Hepatic stellate cell (primary cell): ENCODE measurements at regions not wholly inside any gene's neighbourhood (a gene's known extent, or its start where the extent isn't known, plus 50 kb on each side); places are given as distances from the start of the nearest gene placed in this dataset.
"Not testable (repeated sequence)": the region's sequence is repeated elsewhere in the genome, so short reads cannot be mapped to it uniquely, and the experiment has no call there.

Experiments
- DNase-seq: peaks from one replicate; pipeline ENCODE4 v3.0.0; 2011; ENCODE audit warnings: low spot score

DNA sequence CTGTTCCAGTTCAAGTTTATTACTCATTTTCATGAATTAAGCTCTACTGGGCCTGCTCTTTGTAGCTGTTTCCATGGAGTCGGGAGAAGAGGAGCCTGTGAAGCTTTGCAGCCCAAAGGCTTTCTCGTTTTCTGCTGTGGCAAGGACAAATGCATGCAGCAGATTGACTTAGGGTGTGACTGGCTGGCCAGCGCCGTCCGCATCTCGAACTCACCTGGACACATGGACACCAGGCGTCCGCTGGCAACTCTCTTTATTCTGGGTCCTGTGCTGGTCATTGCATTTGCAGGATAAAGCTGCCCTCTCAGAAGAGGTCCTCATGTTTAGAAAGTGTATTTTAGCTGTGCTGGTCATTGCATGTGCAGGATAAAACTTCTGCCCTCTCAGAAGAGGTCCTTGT is 350.4 kb downstream of the TMEM121 start:
- no peak for DNase-seq

DNA sequence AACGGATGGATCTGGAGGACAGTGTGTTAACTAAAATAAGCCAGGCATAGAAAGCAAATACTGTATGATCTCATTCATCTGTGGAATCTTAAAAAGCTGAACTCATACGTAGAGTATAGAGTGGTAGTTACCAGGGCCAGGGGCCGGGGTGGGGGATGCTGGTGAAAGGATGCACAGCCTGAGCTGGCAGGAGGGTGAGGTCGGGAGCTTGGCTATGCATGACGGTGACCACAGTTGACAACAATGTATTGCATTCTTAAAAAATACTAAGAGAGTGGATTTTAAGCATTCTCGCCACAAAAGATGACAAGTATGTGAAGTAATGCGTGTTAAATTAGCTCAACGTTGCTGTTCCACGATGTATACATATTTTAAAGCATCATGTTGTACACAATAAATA is 351.3 kb downstream of the TMEM121 start:
- DNase-seq = no peak

DNA sequence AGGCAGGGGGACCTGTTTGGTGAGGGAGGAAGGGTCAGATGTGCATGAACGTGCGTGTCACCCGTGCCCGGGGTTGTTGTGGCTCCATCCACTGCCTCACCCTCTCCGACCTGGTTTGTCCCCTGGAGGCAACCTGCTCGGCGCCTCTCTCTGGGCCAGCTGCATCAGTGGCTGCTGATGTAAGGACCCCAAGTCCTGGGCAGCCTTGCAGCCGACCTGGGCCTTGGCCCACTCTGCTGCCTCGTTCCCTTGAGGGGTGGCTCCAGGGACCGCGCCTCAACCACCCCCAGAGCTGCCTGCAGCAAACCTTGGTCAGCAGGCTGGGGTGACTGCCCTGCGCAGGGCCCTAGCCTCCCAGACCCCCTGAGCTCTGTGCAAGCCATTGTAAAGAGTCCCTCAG is 351.7 kb downstream of the TMEM121 start:
- DNase-seq = no peak

DNA sequence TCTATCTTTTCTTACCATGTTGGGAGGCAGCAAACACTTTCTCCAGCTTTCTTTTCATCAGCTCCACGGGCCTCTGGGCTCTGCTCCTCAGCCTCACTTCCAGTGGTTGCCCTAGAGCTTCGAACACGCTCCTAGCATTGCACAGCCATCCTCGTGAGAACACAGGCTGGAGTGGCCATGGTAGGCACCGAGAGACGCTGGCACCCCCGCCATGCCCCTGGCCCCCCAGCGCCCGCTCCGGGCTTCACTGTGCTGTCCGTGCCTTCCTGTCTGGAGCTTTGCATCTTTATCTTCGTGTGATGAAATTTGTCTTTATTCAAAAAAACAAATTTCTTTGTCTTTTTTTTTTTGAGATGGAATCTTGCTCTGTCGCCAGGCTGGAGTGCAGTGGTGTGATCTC is 352.2 kb downstream of the TMEM121 start:
- DNase-seq = no peak

DNA sequence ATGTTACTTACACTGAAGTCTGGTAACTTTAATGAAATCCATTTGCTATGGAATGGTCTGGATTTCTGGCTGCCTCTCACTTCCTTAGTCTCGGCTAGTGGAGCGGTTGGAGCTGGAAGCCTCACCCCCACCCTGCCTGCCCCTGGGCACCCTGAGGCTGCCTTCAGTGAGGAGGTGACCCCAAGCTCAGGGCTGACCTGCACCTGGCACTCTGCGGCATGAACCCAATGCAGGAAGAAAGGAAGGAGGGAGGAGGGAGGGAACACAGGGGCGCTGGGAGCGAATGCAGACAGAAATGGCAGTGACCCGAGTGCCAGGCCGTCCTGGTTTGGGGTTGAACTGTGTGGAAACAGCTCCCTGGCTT is 353.1 kb downstream of the TMEM121 start:
- no peak for DNase-seq

DNA sequence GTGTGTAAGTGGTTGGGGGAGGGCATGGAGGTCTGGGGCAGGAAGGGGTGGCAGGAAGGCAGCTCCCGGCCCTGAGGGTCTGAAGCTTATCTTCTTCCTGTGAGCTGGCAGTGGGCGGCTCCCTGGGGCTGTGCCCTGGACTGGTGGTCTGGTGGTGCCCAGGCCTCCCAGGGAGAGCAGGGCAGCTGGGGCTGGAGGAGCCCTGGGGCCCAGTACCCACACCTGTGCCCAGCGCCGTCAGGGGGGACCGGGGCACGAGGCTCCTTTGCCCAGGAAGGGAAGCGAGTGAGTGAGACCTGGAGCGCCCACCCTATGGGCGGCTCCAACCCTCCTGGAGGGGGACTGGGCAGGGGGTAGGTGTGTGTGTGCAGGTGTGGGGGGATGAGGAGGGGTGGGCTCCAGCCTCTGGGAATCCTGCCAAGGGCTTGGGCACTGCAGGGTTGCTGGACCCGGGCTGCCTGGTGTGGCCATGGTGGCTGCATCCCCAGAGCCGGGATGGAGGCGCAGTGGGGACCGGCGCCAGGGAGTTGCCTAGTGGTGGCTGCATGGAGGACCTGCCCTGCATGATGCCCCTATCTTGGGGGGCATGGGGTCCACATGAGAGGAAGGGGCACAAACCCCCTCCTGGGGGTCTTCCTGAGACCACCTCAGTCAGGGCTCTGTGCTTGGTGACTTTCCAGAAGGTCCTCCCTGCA is 353.6 kb downstream of the TMEM121 start:
- no peak for DNase-seq

DNA sequence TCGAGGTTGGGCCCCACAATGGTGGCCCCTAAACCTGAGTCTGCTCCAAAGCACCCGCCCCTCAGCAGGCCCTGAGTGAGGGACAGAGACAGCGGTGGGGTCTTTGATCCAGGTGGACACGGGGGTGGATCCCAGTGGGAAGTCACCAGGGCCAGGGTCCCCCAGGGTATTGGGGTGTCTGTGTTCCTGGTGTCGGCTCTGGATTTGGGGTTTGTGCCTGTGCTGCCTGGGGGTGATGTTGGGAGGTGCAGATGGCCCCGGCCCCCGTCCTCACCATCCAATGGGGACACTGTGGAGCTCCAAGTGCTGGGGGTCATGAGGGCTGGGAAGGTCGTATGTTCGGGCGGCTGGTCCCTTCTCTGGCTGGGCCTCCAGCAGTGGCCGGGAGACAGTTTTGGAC is 354.2 kb downstream of the TMEM121 start:
- DNase-seq = no peak

DNA sequence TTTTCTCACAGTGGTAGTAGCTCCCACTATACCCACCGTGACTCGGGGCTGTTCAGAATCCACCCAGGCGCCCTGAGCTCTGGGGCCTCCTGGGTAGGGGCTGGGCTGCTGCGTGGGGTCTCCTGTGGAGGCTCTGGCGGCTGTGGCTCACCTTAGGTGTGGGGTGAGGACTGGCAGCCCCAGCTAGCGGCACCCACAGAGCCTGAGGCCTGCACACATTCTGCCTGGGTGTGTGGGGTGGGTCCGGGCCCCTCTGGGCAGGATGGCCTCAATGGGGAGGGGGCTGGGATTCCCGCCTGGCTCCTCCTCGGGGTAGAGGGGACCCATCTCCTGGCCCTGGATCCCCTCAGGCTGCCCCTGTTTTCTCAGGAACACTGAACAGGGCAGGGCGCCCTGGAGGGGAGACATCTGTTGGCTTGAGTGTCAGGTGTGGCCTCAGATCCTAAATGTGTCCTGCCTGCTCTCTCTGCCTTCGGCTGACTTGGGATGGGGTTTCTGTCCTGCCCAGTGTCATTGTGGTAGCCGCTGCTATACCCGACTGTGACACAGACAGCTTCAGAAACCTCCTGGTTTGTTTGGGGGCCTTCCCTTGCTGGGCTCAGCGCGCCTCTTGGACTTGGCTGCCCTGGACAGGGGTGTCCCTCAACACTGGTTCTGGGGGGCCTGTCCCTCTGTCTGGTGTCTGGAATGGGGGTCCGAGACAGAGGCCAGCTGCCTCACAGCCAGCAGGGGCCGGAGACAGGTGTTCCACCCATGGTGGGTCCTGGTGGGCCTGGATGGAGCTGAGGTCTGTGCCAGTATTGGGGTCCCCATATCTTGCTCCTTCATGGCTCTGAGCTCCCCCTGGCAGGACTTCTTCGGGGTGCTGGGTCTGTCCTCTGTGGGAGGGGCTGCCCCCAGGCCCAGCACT is 354.9 kb downstream of the TMEM121 start:
- no peak for DNase-seq

DNA sequence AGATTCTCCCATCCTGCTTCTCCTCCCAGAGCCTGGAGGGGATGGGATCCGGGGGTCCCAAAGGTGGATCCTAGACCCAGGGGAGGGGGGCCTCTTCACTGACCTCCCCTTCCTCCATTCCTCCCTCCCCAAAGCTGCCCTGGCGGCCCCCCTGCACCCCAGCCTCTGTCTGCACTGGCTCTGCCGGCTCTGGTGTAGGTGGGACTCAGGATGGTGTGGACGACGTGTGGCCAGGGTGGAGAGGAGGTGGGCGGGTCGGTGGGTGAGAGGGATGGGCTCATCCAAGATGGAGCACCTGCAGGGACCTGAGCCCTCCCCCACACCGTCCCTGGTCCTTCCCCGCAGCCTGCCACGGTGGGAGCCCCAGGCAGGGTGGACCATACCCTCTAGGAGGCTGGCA is 355.6 kb downstream of the TMEM121 start:
- DNase-seq = not testable (repeated sequence)

DNA sequence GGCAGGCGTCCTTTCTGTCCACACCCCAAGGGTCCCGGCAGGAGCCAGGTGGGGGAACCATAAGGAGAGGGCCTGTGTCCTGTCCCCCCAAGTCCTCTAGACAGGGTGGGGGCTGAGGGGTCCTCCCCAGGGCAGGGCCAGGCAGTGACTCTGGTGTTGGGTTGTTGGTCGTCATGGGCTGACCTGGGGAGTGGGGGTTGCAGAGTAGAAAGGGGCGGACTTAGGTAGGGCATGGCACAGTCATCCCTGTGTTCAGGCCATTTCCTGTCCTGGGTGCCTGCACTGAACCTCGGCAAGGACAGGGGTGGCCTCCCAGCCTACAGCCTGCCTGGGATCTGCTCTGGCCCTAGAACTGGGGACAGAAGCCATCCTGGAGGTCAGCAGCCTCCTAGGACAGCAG is 356.2 kb downstream of the TMEM121 start:
- DNase-seq = no peak

DNA sequence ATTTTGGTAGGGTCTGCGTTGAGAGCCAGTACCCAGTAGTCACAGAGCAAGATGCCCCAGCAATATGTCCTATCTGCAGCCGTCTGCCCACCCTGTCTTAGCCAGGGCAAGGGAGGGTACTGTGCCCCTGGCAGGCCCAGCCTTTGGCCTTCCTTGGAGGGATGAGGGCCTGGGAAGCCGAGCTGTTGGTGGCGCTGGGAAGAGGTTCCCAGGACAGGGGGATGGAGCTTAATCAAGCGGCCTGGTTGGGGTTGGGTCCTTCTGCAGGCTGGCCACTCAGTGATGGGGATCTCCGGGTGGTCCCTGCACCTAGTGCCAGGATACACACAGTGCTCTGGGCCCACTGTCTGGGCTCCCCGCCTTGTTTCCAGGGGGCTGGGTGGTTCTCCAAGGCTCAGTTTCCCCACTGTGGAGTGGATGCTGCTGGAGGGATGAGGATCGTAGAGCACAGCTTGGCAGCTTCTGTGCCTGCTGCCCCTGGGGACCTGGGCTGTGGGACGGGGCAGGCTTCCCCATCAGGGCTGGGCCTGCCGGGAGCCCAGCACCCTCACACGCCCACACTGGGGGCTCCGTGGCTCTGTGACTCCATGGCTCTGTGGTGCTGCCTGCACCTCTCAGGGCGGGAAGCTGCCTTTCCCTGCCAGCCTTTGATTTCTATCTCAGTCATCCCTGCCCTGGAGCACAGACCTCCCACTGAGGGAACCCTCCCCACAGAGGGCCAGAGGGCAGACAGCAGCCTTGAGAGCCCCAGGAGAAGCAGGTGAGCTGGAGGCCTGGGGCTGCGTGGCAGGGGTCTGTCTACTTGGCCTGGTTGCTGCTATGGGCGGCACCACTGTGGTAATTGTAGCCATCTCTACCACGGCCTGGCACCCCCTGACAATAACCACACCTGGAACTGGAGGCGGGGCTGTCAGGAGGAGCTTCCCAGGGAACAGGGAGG is 357.0 kb downstream of the TMEM121 start:
- no peak for DNase-seq

DNA sequence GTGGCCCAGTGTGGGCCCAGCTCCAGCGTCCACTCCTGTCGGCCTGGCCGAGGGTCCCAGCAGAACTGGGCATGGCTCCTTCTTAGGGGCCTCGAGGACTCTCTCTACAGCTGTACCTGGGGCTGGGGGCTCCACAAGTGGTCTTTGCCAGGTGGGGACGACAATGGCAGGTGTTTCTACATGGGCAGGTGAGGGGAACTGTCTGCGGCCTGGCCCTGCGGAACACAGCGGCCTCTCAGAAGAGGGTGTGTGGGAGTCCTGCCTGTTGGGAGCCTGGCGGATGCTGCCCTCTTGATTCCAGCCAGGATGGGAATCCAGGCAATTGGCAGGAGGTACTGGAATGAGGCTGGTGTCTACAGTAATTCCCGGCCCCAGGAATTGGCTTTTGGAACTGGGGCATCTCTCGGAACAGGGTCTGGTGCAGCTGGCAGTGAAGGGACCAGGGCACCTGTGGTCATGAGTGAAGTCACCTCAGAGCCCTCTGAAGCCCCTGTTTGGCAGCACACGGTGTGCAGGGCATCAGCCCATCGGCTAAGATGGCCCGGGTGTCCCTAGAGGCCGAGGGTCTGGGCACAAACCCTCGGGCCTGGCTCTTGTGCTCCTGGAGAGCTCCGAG is 357.9 kb downstream of the TMEM121 start:
- not testable (repeated sequence) for DNase-seq

DNA sequence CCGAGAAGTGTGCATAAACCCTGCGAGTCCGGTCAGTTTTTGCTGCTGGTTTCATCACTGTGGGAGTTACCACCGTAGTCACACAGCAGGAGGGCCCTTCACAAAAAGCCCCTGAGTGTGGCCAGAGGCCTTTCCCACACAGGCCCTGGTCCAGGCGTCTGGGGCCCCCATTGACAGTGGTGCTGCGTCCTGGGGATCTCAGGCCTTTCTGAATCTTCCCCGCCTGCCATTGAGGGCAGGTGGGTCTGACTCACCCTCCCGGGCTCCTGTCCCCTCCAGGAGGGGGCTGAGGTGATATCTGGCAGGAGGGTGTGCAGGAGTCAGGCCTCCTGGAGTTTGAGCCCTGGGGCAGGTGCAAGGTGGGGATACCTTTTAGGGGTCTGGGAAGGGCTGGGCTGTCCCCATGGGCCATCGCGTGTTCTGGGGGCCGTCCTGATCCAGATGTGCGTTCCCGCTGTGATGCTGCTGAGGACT is 358.5 kb downstream of the TMEM121 start:
- DNase-seq = no peak

DNA sequence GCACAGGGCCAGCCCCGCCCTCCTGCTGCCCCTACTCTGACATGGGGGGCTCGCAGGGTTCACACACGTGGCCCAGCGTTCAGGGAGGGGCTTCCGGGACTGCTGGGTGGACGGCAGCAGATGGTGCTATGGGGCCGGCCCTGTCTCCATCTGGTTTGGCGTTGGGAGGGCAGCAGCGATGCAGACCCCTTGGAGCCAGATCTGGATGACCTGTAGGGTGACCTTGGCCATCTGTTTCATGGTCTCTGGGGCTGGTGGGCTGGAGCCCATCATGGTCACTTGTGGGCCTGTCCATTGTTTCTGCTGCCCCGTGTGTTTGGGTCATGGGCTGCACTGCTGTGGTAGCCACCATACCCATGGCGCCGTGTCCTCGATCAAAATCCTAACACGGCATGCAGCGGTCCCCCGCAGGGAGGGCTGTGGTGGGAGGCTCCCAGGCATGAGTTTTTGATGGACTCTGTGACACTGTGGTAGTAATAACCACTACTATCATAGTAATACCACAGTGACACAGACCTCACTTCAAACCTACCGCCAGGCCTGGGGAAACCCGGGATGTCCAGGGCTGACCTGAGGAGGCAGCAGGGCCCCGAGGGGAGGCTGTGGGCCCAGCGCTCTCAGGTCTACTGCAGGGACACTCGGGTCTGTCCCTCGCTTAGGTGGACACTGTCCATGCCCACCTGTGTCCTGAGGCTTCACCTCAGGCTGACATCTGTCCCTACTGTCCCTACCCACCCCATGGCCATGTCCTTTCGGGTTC is 359.4 kb downstream of the TMEM121 start:
- no peak for DNase-seq

DNA sequence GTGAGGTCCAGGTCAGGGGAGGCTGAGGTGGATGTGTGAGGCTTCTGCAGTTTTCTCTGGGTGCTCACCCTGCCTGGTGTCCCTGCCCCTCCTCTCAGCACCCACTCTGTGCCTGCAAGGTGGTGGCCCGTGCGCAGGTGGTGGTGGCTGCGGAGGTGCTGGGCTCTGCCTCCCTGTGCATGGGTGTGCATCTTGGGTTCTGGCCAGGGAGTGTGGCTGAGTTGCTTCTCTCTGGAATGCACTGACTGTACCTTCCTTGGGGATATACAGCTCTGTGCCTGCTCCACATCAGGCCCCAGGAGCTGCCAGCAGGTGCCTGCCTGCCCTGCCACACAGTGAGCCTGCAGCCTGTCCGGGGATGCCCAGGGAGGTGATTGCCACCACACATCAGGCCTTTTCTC is 360.4 kb downstream of the TMEM121 start:
- DNase-seq = not testable (repeated sequence)

DNA sequence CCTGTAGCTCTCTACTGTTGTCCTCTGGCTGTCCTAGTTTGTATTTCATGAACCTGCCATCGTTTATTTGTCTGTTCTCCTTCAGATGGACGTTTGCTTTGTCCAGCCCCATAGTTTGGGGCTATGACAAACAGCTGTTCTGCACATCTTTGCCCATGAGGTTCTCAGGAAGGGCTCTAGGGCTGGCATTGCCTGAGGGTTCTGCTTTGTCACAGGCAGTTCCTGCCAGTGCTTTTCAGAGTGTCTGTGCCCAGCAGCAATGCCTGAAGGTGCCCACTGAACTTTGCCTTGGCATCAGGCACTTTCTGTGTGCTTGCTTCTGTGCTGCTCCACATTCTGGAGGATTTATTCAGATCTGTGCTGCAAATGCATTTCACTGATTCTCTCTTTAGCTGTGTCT is 361.3 kb downstream of the TMEM121 start:
- no peak for DNase-seq

DNA sequence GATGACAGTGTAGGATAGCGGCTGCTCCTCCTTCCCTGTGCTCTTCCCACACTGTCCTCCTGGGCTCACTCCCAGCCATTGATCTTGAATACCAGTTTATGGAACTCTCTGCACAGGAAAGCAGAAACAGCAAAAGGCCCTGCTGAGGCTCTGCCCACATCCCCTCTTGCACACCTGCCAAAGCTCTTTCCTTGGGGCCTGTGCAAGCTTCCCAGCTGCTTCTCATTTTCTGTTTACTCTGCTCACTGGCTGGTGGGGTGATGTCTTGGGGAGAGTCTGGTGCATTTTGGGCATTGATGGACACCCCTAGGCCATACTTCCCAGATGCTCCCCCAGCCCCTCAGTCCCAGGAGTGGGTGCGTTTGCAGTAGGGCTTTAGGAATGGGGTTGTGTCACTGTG is 361.8 kb downstream of the TMEM121 start:
- no peak for DNase-seq

DNA sequence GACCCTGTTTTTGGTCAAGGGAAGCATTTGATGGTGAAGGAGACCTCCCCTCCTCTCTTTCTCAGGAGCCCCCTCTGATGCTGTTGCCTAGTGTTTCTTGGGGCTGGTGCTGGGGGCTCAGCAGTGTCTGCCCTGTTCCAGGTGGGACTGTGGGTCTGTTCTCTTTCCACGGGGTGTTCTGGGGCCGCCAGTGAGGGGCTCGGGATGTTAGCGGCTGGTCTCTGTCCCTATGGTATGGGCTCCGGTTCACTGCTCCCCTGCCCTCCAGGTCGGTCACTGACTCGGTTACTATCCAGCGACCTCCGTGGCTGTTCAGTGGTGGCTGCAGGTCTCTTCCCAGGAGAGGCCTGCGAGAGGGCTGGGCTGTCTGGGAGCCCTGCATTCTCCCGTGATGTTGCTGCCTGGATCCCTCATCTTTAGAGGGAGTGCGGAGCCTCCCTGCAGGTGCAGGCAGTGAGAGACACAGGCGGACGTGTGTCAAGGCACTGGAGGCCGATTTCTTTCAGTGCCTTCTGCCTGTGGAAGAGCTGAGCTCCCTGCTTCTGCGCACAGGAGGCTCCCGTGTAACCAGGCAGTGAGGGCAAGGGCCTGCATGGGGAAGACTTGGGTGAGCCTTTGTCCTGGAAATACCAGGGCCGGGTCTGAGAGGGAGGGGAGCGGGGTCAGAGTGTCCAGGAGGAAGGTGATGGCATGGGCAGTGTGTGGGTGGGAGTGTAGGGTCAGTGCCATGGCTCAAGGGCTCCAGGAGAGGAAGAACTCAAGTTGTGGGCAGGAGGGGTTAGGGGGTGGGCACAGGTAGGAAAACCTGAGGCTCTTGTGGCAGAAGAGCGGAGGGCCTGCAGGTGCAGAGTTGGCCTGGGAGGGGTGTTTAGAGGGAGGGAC is 362.6 kb downstream of the TMEM121 start:
- DNase-seq = no peak

DNA sequence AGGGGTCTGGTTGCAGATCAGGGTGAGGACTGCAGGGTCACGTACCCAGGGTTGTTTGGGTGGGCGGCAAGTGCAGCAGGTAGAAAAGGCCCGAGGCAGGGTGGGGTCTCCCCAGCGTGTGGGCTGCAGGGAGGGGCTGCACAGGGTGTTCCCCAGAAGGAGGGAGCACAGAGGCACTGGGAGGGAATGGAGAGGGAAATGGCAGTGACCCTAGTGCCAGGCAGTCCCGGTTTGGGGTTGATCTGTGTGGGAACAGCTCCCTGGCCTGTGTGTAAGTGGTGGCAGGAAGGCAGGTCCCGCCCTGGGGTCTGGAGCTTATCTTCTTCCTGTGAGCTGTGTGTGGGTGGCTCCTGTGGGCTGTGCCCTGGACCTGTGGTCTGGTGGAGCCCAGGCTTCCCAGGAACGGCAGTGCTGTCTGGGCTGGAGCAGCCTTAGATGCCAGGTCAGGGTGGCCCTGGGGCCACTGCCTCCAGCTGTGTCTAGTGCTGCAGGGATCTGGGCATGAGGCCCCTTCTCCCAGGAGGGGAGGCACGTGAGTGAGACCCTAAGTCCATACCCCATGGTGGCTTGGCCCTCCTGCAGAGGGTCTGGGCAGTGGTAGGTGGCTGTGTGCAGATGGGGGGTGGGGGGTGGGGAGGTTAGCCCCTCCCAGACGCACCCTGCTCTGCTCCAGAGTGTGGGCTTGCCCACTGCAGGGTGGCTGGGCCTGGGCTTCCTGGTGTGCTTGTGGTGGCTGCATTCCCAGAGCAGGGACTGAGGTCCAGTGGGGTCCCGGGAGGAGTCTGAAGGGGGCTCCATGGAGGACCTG is 363.5 kb downstream of the TMEM121 start:
- DNase-seq = no peak
